Activated CD8-positive, alpha-beta memory T cell treated with anti-CD3 and anti-CD28 coated beads for 48 hours (primary cell): ENCODE measurements at regions not wholly inside any gene's neighbourhood (a gene's known extent, or its start where the extent isn't known, plus 50 kb on each side); places are given as distances from the start of the nearest gene placed in this dataset.

Experiments used
- DNase-seq, 3 experiments: peaks; one replicate each; pipeline ENCODE4 v3.0.0-alpha.2; 2020; ENCODE audit warnings: low read depth in 2 of 3, low spot score in 2 of 3

- DNase-seq: no peak
Measured at GRCh38 chr1:222243902-222244301, 304.0 kb downstream of the HHIPL2 start.

DNA sequence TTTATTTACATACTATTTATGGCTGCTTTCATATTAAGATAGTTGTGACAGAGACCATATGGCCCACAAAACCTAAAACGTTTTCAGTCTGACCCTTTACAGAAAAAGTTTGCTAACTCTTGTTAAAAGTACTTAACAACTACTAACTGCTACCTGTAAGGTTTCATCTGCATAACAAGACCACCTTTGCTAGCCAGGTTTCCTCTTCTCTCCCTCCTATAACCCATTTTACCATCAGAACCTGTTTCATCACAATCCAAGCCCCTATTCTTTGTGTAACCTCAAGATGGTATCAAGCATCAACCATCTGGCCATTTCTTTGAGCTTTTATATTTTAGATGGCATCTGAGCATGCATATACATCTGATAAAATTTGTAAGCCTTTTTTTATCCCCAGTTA lies 305.4 kb downstream of the HHIPL2 start:
- no peak for DNase-seq

DNA sequence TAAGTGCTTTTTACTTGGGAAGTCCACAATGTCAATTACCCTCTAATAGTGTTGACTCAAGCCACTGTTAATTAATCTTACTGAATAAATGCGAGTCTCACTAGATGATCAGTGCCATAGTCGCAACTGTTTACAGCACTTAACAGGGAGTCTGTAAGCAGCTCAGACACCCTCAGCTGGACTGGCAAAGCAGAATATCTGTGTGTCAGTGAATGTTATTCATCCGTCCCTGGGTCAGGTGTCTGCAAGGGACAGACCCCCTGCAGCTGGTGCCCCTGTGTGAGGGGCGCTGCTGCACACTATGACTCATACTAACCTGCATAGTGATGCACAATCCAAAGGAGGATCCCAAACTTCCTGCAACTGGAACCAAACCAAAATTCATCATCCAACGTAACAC lies 306.5 kb downstream of the HHIPL2 start:
- no peak for DNase-seq

DNA sequence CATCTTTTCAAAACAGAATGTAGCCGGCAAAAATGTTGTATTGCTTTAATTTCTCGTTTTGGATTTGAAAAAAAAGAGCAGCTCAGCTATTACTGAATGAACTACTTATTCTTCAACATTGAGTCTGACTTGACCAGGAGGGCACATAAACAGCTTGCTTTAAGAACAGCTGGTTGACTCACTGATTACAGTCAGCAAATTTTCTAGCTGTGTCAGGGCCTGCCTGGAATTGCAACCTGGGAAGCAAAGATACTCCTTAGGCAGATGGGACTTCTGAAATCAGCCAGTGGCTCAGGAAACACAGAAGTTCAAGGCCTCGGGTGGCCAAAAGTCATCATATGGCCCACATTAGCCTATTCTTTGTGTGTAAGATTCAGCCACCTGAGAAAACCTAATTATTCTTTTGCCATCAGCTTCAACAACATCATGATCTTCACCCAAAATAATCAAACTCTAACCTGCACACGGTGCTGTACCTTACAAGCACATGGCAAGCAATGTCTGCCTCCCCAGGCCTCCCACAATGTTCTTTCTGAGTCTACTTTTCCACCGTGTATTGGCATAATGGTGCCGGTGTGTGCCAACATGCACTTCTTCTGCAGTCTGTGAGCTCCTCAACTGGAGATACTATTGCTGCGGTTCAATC lies 307.2 kb downstream of the HHIPL2 start:
- no peak for DNase-seq

DNA sequence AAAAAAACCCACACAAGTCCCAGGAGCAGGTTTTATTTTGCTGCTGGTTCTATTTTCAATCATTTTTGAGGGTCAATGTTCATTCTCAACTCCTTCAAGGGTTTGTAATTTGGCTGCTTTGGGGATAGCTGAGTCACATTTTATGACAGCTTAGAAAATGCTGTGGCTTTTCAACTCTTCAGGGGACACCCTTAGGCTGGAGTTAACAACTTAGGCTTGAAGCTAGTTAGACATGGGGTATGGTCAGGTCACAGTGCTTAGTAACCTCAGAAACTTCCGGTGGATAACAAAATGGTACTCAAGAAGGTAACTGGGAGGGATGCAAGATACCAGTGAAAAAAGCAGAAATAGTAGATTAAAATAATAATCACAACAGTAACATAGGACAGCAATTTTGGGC lies 308.8 kb downstream of the HHIPL2 start:
- no peak for DNase-seq

GRCh38 chr1:222234351-222234750 lies 313.6 kb downstream of the HHIPL2 start:
- no peak for DNase-seq

GRCh38 chr1:222233444-222234158 lies 314.3 kb downstream of the HHIPL2 start:
- DNase-seq: no peak

- no peak for DNase-seq
Measured at GRCh38 chr1:222232842-222233241, 315.1 kb downstream of the HHIPL2 start.

- no peak for DNase-seq
Measured at GRCh38 chr1:222229672-222230312, 318.1 kb downstream of the HHIPL2 start.

GRCh38 chr1:222225316-222225691 lies 322.6 kb downstream of the HHIPL2 start:
- DNase-seq: no peak

- no peak for DNase-seq
Measured at GRCh38 chr1:222224636-222225315, 323.1 kb downstream of the HHIPL2 start.

- no peak for DNase-seq
Measured at GRCh38 chr1:222224156-222224555, 323.7 kb downstream of the HHIPL2 start.

GRCh38 chr1:222223010-222223409 lies 324.9 kb downstream of the HHIPL2 start:
- DNase-seq: no peak

GRCh38 chr1:222216255-222216754 lies 331.6 kb downstream of the HHIPL2 start:
- no peak for DNase-seq

GRCh38 chr1:222210776-222211175 lies 337.1 kb downstream of the HHIPL2 start:
- no peak for DNase-seq

- DNase-seq: no peak
Measured at GRCh38 chr1:222204475-222204874, 343.4 kb downstream of the HHIPL2 start.

GRCh38 chr1:222202831-222203230 lies 345.1 kb downstream of the HHIPL2 start:
- no peak for DNase-seq

GRCh38 chr1:222196736-222197135 lies 351.2 kb downstream of the HHIPL2 start:
- no peak for DNase-seq

DNA sequence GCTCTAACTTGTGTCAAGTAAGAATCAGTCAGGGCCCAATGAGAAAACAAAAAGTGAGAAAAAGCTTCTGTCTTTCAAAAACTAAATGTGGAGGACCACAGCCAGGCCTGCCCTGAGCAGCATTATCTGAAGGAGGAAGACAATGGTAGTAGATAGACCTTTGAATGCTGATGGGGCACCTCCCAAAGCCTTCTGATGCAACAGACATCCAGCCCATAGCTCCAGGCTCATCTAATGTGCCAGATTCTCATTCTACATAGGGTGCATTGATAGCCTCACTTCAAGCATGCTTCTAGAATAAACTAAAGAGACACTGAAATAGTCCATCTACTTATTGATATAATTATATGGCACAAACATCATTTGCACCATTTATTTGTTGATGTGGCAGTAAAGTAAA lies 351.6 kb downstream of the HHIPL2 start:
- no peak for DNase-seq

GRCh38 chr1:222195857-222196256 lies 352.0 kb downstream of the HHIPL2 start:
- no peak for DNase-seq

GRCh38 chr1:222189218-222189617 lies 358.7 kb downstream of the HHIPL2 start:
- DNase-seq: no peak
